ENCODE measurements at regions not wholly inside any gene's neighbourhood (a gene's known extent, or its start where the extent isn't known, plus 50 kb on each side); places are given as distances from the start of the nearest gene placed in this dataset.

DNA sequence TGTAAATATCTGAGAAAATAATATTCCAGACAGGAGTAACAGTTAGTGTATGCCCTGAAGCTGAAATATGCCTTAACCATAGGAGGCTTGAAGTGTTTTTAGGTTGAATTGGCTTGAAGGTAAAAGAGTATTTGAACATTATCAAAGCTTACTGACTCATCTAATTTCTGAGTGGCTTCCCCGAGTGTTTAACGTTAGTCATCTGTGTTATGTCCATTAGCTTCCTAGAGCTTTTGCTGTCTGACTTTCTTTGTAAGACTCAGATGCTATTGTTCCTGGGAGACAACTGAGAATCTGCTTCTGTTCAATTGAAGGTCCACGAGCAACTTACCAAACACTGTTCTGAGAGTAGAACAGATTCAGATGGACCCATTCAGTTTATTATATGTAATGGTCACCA lies 656.8 kb upstream of the NECTIN3 start:
- ChIA-PET CTCF (interaction anchor here (1.3 kb wide), 1 partner anchor 666 kb away, joined by 5 read pairs; no protein-coding TSS in a partner anchor), POLR2A (no interaction called here)
- no peak overlapping the region for H3K4me3 ChIP-seq (ENCODE audit: low read depth, low read length)
- DNase-seq (ENCODE audit: low read depth, low spot score): peak; percentile 41
- TF ChIP-seq, protein P1, sequence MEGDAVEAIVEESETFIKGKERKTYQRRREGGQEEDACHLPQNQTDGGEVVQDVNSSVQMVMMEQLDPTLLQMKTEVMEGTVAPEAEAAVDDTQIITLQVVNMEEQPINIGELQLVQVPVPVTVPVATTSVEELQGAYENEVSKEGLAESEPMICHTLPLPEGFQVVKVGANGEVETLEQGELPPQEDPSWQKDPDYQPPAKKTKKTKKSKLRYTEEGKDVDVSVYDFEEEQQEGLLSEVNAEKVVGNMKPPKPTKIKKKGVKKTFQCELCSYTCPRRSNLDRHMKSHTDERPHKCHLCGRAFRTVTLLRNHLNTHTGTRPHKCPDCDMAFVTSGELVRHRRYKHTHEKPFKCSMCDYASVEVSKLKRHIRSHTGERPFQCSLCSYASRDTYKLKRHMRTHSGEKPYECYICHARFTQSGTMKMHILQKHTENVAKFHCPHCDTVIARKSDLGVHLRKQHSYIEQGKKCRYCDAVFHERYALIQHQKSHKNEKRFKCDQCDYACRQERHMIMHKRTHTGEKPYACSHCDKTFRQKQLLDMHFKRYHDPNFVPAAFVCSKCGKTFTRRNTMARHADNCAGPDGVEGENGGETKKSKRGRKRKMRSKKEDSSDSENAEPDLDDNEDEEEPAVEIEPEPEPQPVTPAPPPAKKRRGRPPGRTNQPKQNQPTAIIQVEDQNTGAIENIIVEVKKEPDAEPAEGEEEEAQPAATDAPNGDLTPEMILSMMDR (IDR thresholded peaks at IDR 0.05; ENCODE audit: low read depth, low read length): no peak
- H3K9me3 ChIP-seq (ENCODE audit: control insufficient read depth, insufficient read depth, low read length): no peaks in the 10 kb centered on the region
- H3K27ac ChIP-seq (ENCODE audit: low read depth, low read length): peak overlapping the region; percentile 67
- no peaks in the 10 kb centered on the region for H3K27me3 ChIP-seq (ENCODE audit: control insufficient read depth, insufficient read depth, low read length)

DNA sequence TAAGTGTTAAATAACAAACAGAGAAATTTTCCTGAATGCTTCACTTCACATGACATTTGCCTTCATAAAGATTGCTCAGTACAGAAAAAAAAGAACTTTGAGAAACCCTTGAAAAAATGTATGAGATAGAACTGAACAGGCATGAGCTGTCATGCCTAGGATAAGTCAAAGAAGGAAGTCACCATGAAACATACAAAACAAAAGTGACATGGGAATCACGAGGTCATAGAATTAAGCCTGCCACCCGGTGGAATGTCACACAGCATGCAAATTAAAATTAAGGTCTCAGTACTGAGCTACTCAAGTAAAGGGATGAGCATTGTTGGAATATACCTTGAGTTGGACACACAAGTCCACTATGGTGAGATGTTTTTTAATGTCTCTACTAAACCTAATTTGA lies 652.5 kb upstream of the NECTIN3 start:
- ChIA-PET CTCF (no interaction called here), POLR2A (no interaction called here)
- TF ChIP-seq, protein P1 (IDR thresholded peaks at IDR 0.05; ENCODE audit: low read depth, low read length): no peak
- no peak overlapping the region for H3K27ac ChIP-seq (ENCODE audit: low read depth, low read length)
- no peak for DNase-seq (ENCODE audit: low read depth, low spot score)
- no peak overlapping the region for H3K4me3 ChIP-seq (ENCODE audit: low read depth, low read length)
- no peaks in the 10 kb centered on the region for H3K9me3 ChIP-seq (ENCODE audit: control insufficient read depth, insufficient read depth, low read length)
- H3K27me3 ChIP-seq (ENCODE audit: control insufficient read depth, insufficient read depth, low read length): no peaks in the 10 kb centered on the region

DNA sequence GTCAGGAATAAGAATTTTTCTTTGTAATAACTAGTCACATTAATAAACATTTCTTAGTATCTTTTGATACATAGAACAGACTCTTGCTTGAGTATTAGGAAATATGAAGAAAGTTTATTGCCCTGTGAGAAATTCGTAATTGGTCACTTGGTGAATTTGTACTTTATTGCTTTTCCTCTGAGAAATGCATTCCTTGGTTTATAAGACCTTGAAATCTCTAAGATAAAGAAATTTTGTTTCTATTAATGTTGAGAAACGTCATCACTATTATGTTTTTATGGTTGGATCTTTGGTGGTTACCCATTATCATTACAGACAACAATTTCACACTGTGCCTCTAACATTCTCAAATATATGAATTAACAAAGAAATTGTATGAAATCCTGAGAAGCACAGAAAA lies 652.0 kb upstream of the NECTIN3 start:
- CTCF ChIA-PET: no interaction called here
- Histone ChIP-seq H3K27ac (ENCODE audit: low read depth, low read length) (no peak overlapping the region), H3K4me3 (ENCODE audit: low read depth, low read length) (no peak overlapping the region), H3K27me3 (ENCODE audit: control insufficient read depth, insufficient read depth, low read length) (no peaks in the 10 kb centered on the region), H3K9me3 (ENCODE audit: control insufficient read depth, insufficient read depth, low read length) (no peaks in the 10 kb centered on the region)
- DNase-seq (ENCODE audit: low read depth, low spot score): no peak
- POLR2A ChIA-PET: interaction anchor here (1.3 kb wide), 1 partner anchor 108 kb away, joined by 3 read pairs; no protein-coding TSS in a partner anchor
- TF ChIP-seq, protein P1 (IDR thresholded peaks at IDR 0.05; ENCODE audit: low read depth, low read length): no peak

DNA sequence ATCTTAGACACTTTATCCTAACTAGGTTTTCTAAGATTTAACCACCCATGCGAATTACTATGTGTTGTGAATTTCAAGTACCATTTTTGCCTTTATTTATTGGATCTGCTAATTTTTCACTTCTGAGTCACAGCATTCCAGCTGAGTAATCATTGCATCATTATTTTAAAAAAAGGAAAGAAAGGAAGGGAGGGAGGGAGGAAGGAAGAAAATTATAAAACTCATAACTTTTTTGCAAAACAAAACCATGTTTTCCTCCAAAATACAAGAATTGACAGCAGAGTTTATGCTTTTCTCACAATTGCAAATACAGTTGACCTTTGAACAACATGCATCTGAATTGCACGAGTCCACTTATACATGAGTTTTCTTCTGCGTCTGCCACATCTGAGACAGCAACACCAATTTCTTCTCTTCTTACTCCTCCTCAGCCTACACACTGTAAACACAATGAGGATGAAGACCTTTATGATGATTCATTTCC lies 651.4 kb upstream of the NECTIN3 start:
- peak overlapping the region; percentile 40 for H3K4me3 ChIP-seq (ENCODE audit: low read depth, low read length)
- TF ChIP-seq, protein P1 (IDR thresholded peaks at IDR 0.05; ENCODE audit: low read depth, low read length): no peak
- no peaks in the 10 kb centered on the region for H3K27me3 ChIP-seq (ENCODE audit: control insufficient read depth, insufficient read depth, low read length)
- peak; percentile 55 for DNase-seq (ENCODE audit: low read depth, low spot score)
- H3K27ac ChIP-seq (ENCODE audit: low read depth, low read length): peak overlapping the region; percentile 79
- no peaks in the 10 kb centered on the region for H3K9me3 ChIP-seq (ENCODE audit: control insufficient read depth, insufficient read depth, low read length)
- ChIA-PET POLR2A (interaction anchor here (1.3 kb wide), 1 partner anchor 107 kb away, joined by 3 read pairs; no protein-coding TSS in a partner anchor), CTCF (no interaction called here)

DNA sequence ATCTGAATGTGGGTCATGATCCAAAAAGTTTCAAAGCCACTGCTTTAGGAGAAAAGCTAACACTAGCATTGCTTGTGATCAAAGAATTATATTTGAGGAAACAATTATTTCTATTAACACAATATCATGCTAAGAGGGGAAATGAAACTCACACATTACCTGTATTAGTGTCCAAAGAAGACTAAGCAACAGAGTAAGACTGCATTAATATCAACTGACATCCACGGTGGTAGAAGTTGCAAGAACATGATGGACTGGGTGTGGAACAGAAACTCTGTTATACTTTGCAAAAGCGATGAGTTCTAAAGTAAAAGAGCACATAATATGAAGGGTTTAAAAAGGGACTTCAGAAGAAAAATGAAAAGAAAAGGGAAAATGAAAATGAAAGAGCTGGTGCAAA lies 648.3 kb upstream of the NECTIN3 start:
- no peak overlapping the region for H3K4me3 ChIP-seq (ENCODE audit: low read depth, low read length)
- TF ChIP-seq, protein P1 (IDR thresholded peaks at IDR 0.05; ENCODE audit: low read depth, low read length): no peak
- POLR2A ChIA-PET: no interaction called here
- no peaks in the 10 kb centered on the region for H3K27me3 ChIP-seq (ENCODE audit: control insufficient read depth, insufficient read depth, low read length)
- H3K9me3 ChIP-seq (ENCODE audit: control insufficient read depth, insufficient read depth, low read length): no peaks in the 10 kb centered on the region
- DNase-seq (ENCODE audit: low read depth, low spot score): no peak
- CTCF ChIA-PET: no interaction called here
- H3K27ac ChIP-seq (ENCODE audit: low read depth, low read length): no peak overlapping the region

Measured in AG04450 (cell line).